AG09309 (cell line): ENCODE measurements at regions not wholly inside any gene's neighbourhood (a gene's known extent, or its start where the extent isn't known, plus 50 kb on each side); places are given as distances from the start of the nearest gene placed in this dataset.

ENCODE experiments used
- DNase-seq: peaks from one replicate; pipeline ENCODE4 v3.0.0-alpha.2; 2010; ENCODE audit warnings: low read depth
- H3K4me3 ChIP-seq: 2 replicates; pipeline ENCODE4 v1.5.1; 2011; ENCODE audit warnings: mild to moderate bottlenecking, low read depth, low read length, moderate library complexity; ENCODE audit not compliant: control insufficient read depth
- CTCF ChIP-seq: IDR thresholded peaks from 2 replicates; pipeline ENCODE4 v1.5.1; 2011; ENCODE audit warnings: mild to moderate bottlenecking, low read depth, low read length, inconsistent platforms; ENCODE audit not compliant: insufficient read depth, control insufficient read depth; ENCODE audit errors: missing control alignments

GRCh38 chr2:221343524-221343923 lies 228.6 kb downstream of the EPHA4 start:
- no peak for TF ChIP-seq CTCF
- DNase-seq, result no peak

GRCh38 chr2:221345516-221345915 lies 226.6 kb downstream of the EPHA4 start:
- H3K4me3 ChIP-seq, result no peak overlapping the region
- DNase-seq, result no peak
- TF ChIP-seq CTCF, result no peak

More at GRCh38 chr2:221343524-221343923, 228.6 kb downstream of the EPHA4 start:
- no peak overlapping the region for H3K4me3 ChIP-seq

- H3K4me3 ChIP-seq, result no peak overlapping the region
- TF ChIP-seq CTCF, result no peak
- DNase-seq, result no peak
Observed at GRCh38 chr2:221346411-221346810, 225.7 kb downstream of the EPHA4 start.

- no peak for TF ChIP-seq CTCF
- no peak overlapping the region for H3K4me3 ChIP-seq
- no peak for DNase-seq
Observed at GRCh38 chr2:221347471-221347870, 224.6 kb downstream of the EPHA4 start.

- DNase-seq, result no peak
- no peak overlapping the region for H3K4me3 ChIP-seq
- no peak for TF ChIP-seq CTCF
Observed at GRCh38 chr2:221350616-221351015, 221.5 kb downstream of the EPHA4 start.

- DNase-seq, result no peak
- TF ChIP-seq CTCF, result no peak
- H3K4me3 ChIP-seq, result no peak overlapping the region
Observed at GRCh38 chr2:221353201-221353600, 218.9 kb downstream of the EPHA4 start.

- DNase-seq, result no peak
- no peak overlapping the region for H3K4me3 ChIP-seq
- TF ChIP-seq CTCF, result no peak
Observed at GRCh38 chr2:221360312-221360711, 211.8 kb downstream of the EPHA4 start.
